Suprapubic skin (tissue), 4 donors: ENCODE measurements at regions not wholly inside any gene's neighbourhood (a gene's known extent, or its start where the extent isn't known, plus 50 kb on each side); places are given as distances from the start of the nearest gene placed in this dataset.

ENCODE experiments used
- DNase-seq, 2 donors: peaks; one replicate each; pipeline ENCODE4 v3.0.0-alpha.2; 2019; ENCODE audit warnings: low spot score in 2 of 2
- H3K27ac ChIP-seq: fragments of 200-600 bp; sonication (generic); one replicate; pipeline ENCODE4 v1.5.1; 2019
- H3K27me3 ChIP-seq: fragments of 200-600 bp; sonication (generic); one replicate; pipeline ENCODE4 v1.5.1; 2019
- H3K36me3 ChIP-seq: fragments of 200-600 bp; sonication (generic); one replicate; pipeline ENCODE4 v1.5.1; 2019
- H3K4me1 ChIP-seq: fragments of 200-600 bp; sonication (generic); one replicate; pipeline ENCODE4 v1.5.1; 2019
- H3K4me3 ChIP-seq: fragments of 200-600 bp; sonication (generic); one replicate; pipeline ENCODE4 v1.5.1; 2019; ENCODE audit warnings: mild to moderate bottlenecking
- H3K9me3 ChIP-seq: fragments of 200-600 bp; sonication (generic); one replicate; pipeline ENCODE4 v1.5.1; 2019
- EP300 ChIP-seq: sonication (generic); formaldehyde crosslinking; IDR thresholded peaks from one replicate; pipeline ENCODE4 v1.6.1; 2017; ENCODE audit warnings: antibody characterized with exemption
- POLR2A ChIP-seq, 2 donors: fragments of 450-650 bp; IDR thresholded peaks; one replicate each; pipeline ENCODE4 v1.6.1; 2017; ENCODE audit warnings: antibody characterized with exemption in 2 of 2, mild to moderate bottlenecking in 2 of 2, moderate library complexity in 2 of 2
- POLR2AphosphoS5 ChIP-seq, 3 donors: sonication (generic); formaldehyde crosslinking; IDR thresholded peaks; one replicate each; pipeline ENCODE4 v1.6.1; 2017; ENCODE audit warnings: antibody characterized with exemption in 3 of 3
- WGBS: methylation state at CpG from one replicate; pipeline ENCODE4 v1.1.5; 2018; 5-methylcytosine and 5-hydroxymethylcytosine counted together
- TF ChIP-seq, protein P1 (sequence below), 2 donors: fragments of 200-600 bp in 1 of 2; fragments of 450-650 bp in 1 of 2; sonication (generic) in 1 of 2; IDR thresholded peaks; one replicate each; pipeline ENCODE4 v1.5.1; 2016 to 2019; ENCODE audit warnings: antibody characterized with exemption in 2 of 2, mild to moderate bottlenecking in 1 of 2, moderate library complexity in 1 of 2

GRCh38 chr12:67909091-67909531 is 80.1 kb upstream of the IFNG-AS1 start:
- no peak for DNase-seq
- Histone ChIP-seq H3K4me1 (no peaks in the 10 kb centered on the region), H3K27me3 (no peaks in the 10 kb centered on the region), H3K9me3 (no peaks in the 10 kb centered on the region), H3K4me3 (no peak overlapping the region), H3K27ac (no peak overlapping the region), H3K36me3 (no peaks in the 10 kb centered on the region)
- WGBS = 56% methylated on average over 4 of the region's 4 CpGs
- TF ChIP-seq POLR2A (IDR thresholded peaks at IDR 0.05) (no peak), POLR2AphosphoS5 (IDR thresholded peaks at IDR 0.05) (no peak), EP300 (no peak)
- TF ChIP-seq, protein P1, sequence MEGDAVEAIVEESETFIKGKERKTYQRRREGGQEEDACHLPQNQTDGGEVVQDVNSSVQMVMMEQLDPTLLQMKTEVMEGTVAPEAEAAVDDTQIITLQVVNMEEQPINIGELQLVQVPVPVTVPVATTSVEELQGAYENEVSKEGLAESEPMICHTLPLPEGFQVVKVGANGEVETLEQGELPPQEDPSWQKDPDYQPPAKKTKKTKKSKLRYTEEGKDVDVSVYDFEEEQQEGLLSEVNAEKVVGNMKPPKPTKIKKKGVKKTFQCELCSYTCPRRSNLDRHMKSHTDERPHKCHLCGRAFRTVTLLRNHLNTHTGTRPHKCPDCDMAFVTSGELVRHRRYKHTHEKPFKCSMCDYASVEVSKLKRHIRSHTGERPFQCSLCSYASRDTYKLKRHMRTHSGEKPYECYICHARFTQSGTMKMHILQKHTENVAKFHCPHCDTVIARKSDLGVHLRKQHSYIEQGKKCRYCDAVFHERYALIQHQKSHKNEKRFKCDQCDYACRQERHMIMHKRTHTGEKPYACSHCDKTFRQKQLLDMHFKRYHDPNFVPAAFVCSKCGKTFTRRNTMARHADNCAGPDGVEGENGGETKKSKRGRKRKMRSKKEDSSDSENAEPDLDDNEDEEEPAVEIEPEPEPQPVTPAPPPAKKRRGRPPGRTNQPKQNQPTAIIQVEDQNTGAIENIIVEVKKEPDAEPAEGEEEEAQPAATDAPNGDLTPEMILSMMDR (IDR thresholded peaks at IDR 0.05) = no peak

DNA sequence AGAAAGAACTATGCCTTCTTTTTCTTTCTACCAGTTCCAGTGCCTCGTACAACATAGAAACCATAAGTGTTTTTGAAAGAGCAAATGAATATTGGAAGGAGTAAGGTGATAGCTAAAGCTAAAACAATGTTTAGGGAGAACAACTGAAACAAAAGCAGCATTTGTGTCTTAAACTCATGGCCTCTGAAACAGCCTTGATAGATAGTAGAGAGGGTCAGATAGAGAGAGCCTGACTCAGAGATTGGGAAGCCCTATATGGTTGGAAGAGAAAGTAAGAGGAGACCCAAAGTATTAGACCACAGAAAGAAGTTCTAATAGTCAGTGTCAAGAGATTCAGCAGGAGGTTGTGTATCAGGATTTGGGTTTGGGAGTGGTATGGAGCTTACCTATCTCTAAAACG is 79.6 kb upstream of the IFNG-AS1 start:
- Histone ChIP-seq H3K27me3 (no peaks in the 10 kb centered on the region), H3K36me3 (no peaks in the 10 kb centered on the region), H3K9me3 (no peaks in the 10 kb centered on the region), H3K4me3 (no peak overlapping the region), H3K27ac (no peak overlapping the region), H3K4me1 (no peaks in the 10 kb centered on the region)
- no peak for DNase-seq
- 84% methylated on average over 2 of the region's 2 CpGs for WGBS
- TF ChIP-seq, protein P1 (IDR thresholded peaks at IDR 0.05) = no peak
- no peak for TF ChIP-seq POLR2A (IDR thresholded peaks at IDR 0.05)
- no peak for TF ChIP-seq EP300
- no peak for TF ChIP-seq POLR2AphosphoS5 (IDR thresholded peaks at IDR 0.05)

- H3K9me3 ChIP-seq = no peaks in the 10 kb centered on the region
- H3K27ac ChIP-seq = no peak overlapping the region
- H3K27me3 ChIP-seq = no peaks in the 10 kb centered on the region
- H3K36me3 ChIP-seq = no peaks in the 10 kb centered on the region
- TF ChIP-seq POLR2AphosphoS5 (IDR thresholded peaks at IDR 0.05) (no peak), POLR2A (IDR thresholded peaks at IDR 0.05) (no peak)
- TF ChIP-seq, protein P1 (IDR thresholded peaks at IDR 0.05) = no peak
- no peaks in the 10 kb centered on the region for H3K4me1 ChIP-seq
- DNase-seq = no peak
- no peak overlapping the region for H3K4me3 ChIP-seq
- 72% methylated on average over 14 of the region's 14 CpGs for WGBS
These were observed 78.6 kb upstream of the IFNG-AS1 start for GRCh38 chr12:67910360-67911274.

DNA sequence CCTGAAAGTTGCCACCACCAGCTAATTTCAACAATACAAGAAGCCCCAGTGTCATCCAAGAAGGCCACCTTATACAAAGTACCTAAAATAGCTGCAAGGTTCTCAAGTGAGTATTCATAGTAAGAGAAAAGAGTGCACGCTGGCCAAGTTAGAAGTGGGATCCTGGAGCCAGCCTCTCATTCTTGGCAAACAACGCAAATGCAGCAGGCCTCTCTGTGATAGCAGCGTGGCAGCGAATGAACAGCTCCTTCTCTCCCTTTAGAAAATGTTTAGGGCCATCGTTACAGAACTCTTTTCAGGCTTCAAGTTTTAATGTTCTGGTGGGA is 78.0 kb upstream of the IFNG-AS1 start:
- TF ChIP-seq, protein P1 (IDR thresholded peaks at IDR 0.05) = no peak
- no peak for TF ChIP-seq POLR2A (IDR thresholded peaks at IDR 0.05)
- no peak for TF ChIP-seq EP300
- TF ChIP-seq POLR2AphosphoS5 (IDR thresholded peaks at IDR 0.05) = no peak
- H3K27ac ChIP-seq = no peak overlapping the region
- no peaks in the 10 kb centered on the region for H3K36me3 ChIP-seq
- H3K27me3 ChIP-seq = no peaks in the 10 kb centered on the region
- no peak for DNase-seq
- no peaks in the 10 kb centered on the region for H3K9me3 ChIP-seq
- no peak overlapping the region for H3K4me3 ChIP-seq
- WGBS = 78% methylated on average over 5 of the region's 5 CpGs
- H3K4me1 ChIP-seq = no peaks in the 10 kb centered on the region

- WGBS = 81% methylated on average over 3 of the region's 3 CpGs
- TF ChIP-seq, protein P1 (IDR thresholded peaks at IDR 0.05) = no peak
- no peak for TF ChIP-seq POLR2AphosphoS5 (IDR thresholded peaks at IDR 0.05)
- no peaks in the 10 kb centered on the region for H3K27me3 ChIP-seq
- H3K4me3 ChIP-seq = no peak overlapping the region
- DNase-seq = no peak
- H3K4me1 ChIP-seq = no peaks in the 10 kb centered on the region
- H3K9me3 ChIP-seq = no peaks in the 10 kb centered on the region
- H3K27ac ChIP-seq = no peak overlapping the region
- H3K36me3 ChIP-seq = no peaks in the 10 kb centered on the region
These were observed 77.5 kb upstream of the IFNG-AS1 start for GRCh38 chr12:67911789-67912188.
